AG09309 (cell line): ENCODE measurements at regions not wholly inside any gene's neighbourhood (a gene's known extent, or its start where the extent isn't known, plus 50 kb on each side); places are given as distances from the start of the nearest gene placed in this dataset.
"Not testable (repeated sequence)": the region's sequence is repeated elsewhere in the genome, so short reads cannot be mapped to it uniquely, and the experiment has no call there.

Source experiments
- DNase-seq: peaks from one replicate; pipeline ENCODE4 v3.0.0-alpha.2; 2010; ENCODE audit warnings: low read depth
- H3K4me3 ChIP-seq: 2 replicates; pipeline ENCODE4 v1.5.1; 2011; ENCODE audit warnings: mild to moderate bottlenecking, low read depth, low read length, moderate library complexity; ENCODE audit not compliant: control insufficient read depth
- CTCF ChIP-seq: IDR thresholded peaks from 2 replicates; pipeline ENCODE4 v1.5.1; 2011; ENCODE audit warnings: mild to moderate bottlenecking, low read depth, low read length, inconsistent platforms; ENCODE audit not compliant: insufficient read depth, control insufficient read depth; ENCODE audit errors: missing control alignments

DNA sequence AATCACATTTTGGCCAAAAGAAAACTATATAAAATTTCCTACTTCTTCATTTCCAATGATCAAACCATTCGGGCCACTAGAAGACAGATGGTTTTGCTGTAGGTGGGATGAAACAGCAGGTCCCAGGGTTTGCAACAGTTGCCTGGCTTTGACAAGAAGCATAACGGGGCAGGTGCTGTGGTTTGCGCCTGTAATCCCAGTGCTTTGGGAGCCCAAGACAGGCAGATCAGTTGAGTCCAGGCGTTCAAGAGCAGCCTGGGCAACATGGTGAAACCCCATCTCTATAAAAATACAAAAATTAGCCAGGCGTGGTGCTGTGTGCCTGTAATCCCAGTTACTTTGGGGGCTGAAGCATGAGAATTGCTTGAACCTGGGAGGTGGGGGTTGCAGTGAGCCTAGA, 81.4 kb upstream of the XPO1 start:
- DNase-seq: no peak
- H3K4me3 ChIP-seq: no peak overlapping the region

GRCh38 chr2:61617610-61618009, 79.5 kb upstream of the XPO1 start:
- DNase-seq: no peak
- no peak for TF ChIP-seq CTCF
- no peak overlapping the region for H3K4me3 ChIP-seq

More for the DNA sequence above, 81.4 kb upstream of the XPO1 start:
- TF ChIP-seq CTCF: no peak

GRCh38 chr2:61605245-61605644, 67.1 kb upstream of the XPO1 start:
- no peak overlapping the region for H3K4me3 ChIP-seq
- no peak for TF ChIP-seq CTCF
- no peak for DNase-seq

- no peak for DNase-seq
- TF ChIP-seq CTCF: no peak
- H3K4me3 ChIP-seq: no peak overlapping the region
These were observed 66.3 kb upstream of the XPO1 start for GRCh38 chr2:61604433-61604832.

DNA sequence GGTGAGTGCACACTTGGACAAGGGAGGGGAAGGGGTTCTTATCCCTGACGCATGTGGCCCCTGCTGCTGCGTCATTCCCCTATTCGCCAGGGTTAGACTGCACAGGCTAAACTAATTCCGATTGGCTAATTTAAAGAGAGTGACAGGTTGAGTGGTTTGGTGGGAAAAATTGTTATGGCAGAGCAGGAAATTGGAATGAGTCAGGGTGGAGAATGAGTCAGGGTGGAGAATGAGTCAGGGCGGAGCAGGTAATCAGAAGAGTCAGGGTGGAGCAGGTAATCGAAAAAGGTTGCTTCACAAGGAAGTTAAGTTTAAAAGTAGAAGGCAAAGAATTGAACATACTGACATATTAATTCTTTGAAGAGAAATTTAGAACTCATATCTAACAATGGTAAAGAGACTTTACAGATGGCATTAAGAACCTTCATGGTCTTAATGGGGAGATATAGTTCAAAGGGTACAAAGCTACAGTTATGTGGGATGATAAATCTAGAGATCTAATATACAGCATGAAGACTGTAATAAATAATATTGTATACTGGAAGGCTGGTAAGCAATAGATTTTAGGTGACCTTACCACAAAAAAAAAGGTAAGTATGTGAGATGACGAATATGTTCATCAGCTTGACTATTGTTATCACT, 60.5 kb upstream of the XPO1 start:
- not testable (repeated sequence) for H3K4me3 ChIP-seq, DNase-seq

GRCh38 chr2:61597300-61598289, 59.4 kb upstream of the XPO1 start:
- DNase-seq: no peak
- no peak for TF ChIP-seq CTCF

GRCh38 chr2:61594201-61594600, 56.0 kb upstream of the XPO1 start:
- DNase-seq, H3K4me3 ChIP-seq: not testable (repeated sequence)

More at GRCh38 chr2:61597300-61598289, 59.4 kb upstream of the XPO1 start:
- no peak overlapping the region for H3K4me3 ChIP-seq

DNA sequence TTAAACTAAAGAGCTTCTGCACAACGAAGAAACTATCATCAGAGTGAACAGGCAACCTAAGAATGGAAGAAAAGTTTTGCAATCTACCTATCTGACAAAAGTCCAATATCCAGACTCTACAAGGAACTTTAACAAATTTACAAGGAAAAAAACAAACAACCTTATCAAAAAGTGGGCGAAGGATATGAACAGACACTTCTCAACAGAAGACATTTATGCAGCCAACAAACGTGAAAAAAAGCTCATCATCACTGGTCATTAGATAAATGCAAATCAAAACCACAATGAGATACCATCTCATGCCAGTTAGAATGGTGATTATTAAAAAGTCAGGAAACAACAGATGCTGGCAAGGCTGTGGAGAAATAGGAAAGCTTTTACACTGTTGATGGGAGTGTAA, 55.5 kb upstream of the XPO1 start:
- DNase-seq, H3K4me3 ChIP-seq: not testable (repeated sequence)
